ENCODE measurements at regions not wholly inside any gene's neighbourhood (a gene's known extent, or its start where the extent isn't known, plus 50 kb on each side); places are given as distances from the start of the nearest gene placed in this dataset.

- no peaks in the 10 kb centered on the region for H3K27me3 Mint-ChIP-seq
- POLR2A ChIA-PET: no interaction called here
- WGBS (ENCODE audit: insufficient coverage): no CpG with 5 or more reads among the region's 3 CpGs
These were observed 932.4 kb downstream of the PCDH18 start for GRCh38 chr4:136599890-136600289.

DNA sequence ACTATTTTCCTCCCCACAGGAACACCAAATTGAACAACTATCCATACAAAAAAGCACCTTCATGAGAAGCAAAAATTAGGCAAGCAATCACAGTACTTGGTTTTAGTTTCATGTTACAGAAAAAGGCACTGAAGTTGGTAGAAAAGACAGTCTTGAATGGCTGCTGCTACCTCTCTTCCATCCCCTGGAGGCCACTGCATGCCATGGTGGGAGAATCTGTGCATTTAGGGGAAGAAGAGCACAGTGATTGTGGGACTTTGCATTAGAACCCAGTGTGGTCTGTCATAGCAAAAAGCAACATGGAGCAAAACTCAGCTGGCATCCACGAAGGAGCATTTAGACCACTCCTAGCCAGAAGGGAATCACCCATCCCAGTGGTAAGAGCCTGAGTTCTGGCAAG, 941.9 kb downstream of the PCDH18 start:
- ChIA-PET CTCF (no interaction called here), POLR2A (no interaction called here)
- no peak overlapping the region for H3K27ac Mint-ChIP-seq
- Histone ChIP-seq H3K36me3 (replicated peaks in 1 of 2; ENCODE audit: control extremely low read depth in 1 of 2, control insufficient read depth in 1 of 2, extremely low read depth in 1 of 2, insufficient read depth in 2 of 2, low read length in 1 of 2) (no peaks in the 10 kb centered on the region), H3K9ac (ENCODE audit: low read length) (no peak overlapping the region), H4K20me1 (ENCODE audit: control insufficient read depth, insufficient read depth, low read length, poor library complexity, severe bottlenecking) (no peaks in the 10 kb centered on the region), H3K79me2 (ENCODE audit: control insufficient read depth, insufficient read depth, low read length) (no peaks in the 10 kb centered on the region), H2AFZ (ENCODE audit: insufficient read depth, low read depth, low read length, poor library complexity, severe bottlenecking) (no peak overlapping the region), H3K4me2 (replicated peaks; ENCODE audit: low read depth, low read length, poor library complexity, severe bottlenecking) (no peak overlapping the region), H3K4me3 (ENCODE audit: control extremely low read depth in 1 of 5, extremely low read depth in 1 of 5, insufficient read depth in 1 of 5, low read depth in 2 of 5, low read length in 4 of 5) (no peak overlapping the region), H3K9me3 (ENCODE audit: control extremely low read depth in 1 of 3, control insufficient read depth in 2 of 3, insufficient read depth in 1 of 3, low read length in 2 of 3) (no peaks in the 10 kb centered on the region), H3K4me1 (ENCODE audit: control insufficient read depth in 2 of 2, insufficient read depth in 2 of 2, low read length in 2 of 2) (no peaks in the 10 kb centered on the region), H3K27me3 (replicated peaks in 1 of 4; ENCODE audit: control extremely low read depth in 1 of 4, control insufficient read depth in 3 of 4, insufficient read depth in 4 of 4, low read length in 3 of 4) (no peaks in the 10 kb centered on the region), H3K27ac (ENCODE audit: low read length in 2 of 2) (no peak overlapping the region)
- no peaks in the 10 kb centered on the region for H3K9me3 Mint-ChIP-seq (ENCODE audit: insufficient read depth)
- 88% methylated on average over 1 of the region's 1 CpG for WGBS (ENCODE audit: insufficient coverage)
- H3K4me1 Mint-ChIP-seq: no peaks in the 10 kb centered on the region
- no peaks in the 10 kb centered on the region for H3K27me3 Mint-ChIP-seq
- no peak for ATAC-seq (ENCODE audit: low read depth)
- intact Hi-C loops (cut with micrococcal nuclease): no loop called here
- H3K4me3 Mint-ChIP-seq: no peak overlapping the region
- DNase-seq: no peak
- TF ChIP-seq EZH2 (IDR thresholded peaks at IDR 0.05; ENCODE audit: borderline replicate concordance, insufficient read depth, low read depth, low read length, poor library complexity, severe bottlenecking): no peak
- TF ChIP-seq, protein P1, sequence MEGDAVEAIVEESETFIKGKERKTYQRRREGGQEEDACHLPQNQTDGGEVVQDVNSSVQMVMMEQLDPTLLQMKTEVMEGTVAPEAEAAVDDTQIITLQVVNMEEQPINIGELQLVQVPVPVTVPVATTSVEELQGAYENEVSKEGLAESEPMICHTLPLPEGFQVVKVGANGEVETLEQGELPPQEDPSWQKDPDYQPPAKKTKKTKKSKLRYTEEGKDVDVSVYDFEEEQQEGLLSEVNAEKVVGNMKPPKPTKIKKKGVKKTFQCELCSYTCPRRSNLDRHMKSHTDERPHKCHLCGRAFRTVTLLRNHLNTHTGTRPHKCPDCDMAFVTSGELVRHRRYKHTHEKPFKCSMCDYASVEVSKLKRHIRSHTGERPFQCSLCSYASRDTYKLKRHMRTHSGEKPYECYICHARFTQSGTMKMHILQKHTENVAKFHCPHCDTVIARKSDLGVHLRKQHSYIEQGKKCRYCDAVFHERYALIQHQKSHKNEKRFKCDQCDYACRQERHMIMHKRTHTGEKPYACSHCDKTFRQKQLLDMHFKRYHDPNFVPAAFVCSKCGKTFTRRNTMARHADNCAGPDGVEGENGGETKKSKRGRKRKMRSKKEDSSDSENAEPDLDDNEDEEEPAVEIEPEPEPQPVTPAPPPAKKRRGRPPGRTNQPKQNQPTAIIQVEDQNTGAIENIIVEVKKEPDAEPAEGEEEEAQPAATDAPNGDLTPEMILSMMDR (IDR thresholded peaks at IDR 0.05): no peak

More at GRCh38 chr4:136599890-136600289, 932.4 kb downstream of the PCDH18 start:
- intact Hi-C loops (cut with micrococcal nuclease): no loop called here
- no peak for DNase-seq
- CTCF ChIA-PET: no interaction called here
- peaks cover 6% of the 10 kb centered on the region for H3K9me3 Mint-ChIP-seq (ENCODE audit: insufficient read depth)
- no peak for ATAC-seq (ENCODE audit: low read depth)
- Histone ChIP-seq H3K4me2 (replicated peaks; ENCODE audit: low read depth, low read length, poor library complexity, severe bottlenecking) (no peak overlapping the region), H3K9me3 (ENCODE audit: control extremely low read depth in 1 of 3, control insufficient read depth in 2 of 3, insufficient read depth in 1 of 3, low read length in 2 of 3) (no peaks in the 10 kb centered on the region), H3K27ac (ENCODE audit: low read length in 2 of 2) (no peak overlapping the region), H3K36me3 (replicated peaks in 1 of 2; ENCODE audit: control extremely low read depth in 1 of 2, control insufficient read depth in 1 of 2, extremely low read depth in 1 of 2, insufficient read depth in 2 of 2, low read length in 1 of 2) (no peaks in the 10 kb centered on the region), H3K27me3 (replicated peaks in 1 of 4; ENCODE audit: control extremely low read depth in 1 of 4, control insufficient read depth in 3 of 4, insufficient read depth in 4 of 4, low read length in 3 of 4) (no peaks in the 10 kb centered on the region), H3K4me3 (ENCODE audit: control extremely low read depth in 1 of 5, extremely low read depth in 1 of 5, insufficient read depth in 1 of 5, low read depth in 2 of 5, low read length in 4 of 5) (no peak overlapping the region), H3K79me2 (ENCODE audit: control insufficient read depth, insufficient read depth, low read length) (no peaks in the 10 kb centered on the region), H4K20me1 (ENCODE audit: control insufficient read depth, insufficient read depth, low read length, poor library complexity, severe bottlenecking) (no peaks in the 10 kb centered on the region), H3K4me1 (ENCODE audit: control insufficient read depth in 2 of 2, insufficient read depth in 2 of 2, low read length in 2 of 2) (no peaks in the 10 kb centered on the region), H3K9ac (ENCODE audit: low read length) (no peak overlapping the region), H2AFZ (ENCODE audit: insufficient read depth, low read depth, low read length, poor library complexity, severe bottlenecking) (no peak overlapping the region)
- TF ChIP-seq, protein P1 (IDR thresholded peaks at IDR 0.05): no peak
- no peak for TF ChIP-seq EZH2 (IDR thresholded peaks at IDR 0.05; ENCODE audit: borderline replicate concordance, insufficient read depth, low read depth, low read length, poor library complexity, severe bottlenecking)
- no peaks in the 10 kb centered on the region for H3K4me1 Mint-ChIP-seq
- no peak overlapping the region for H3K27ac Mint-ChIP-seq
- H3K4me3 Mint-ChIP-seq: no peak overlapping the region
